ENCODE measurements at regions not wholly inside any gene's neighbourhood (a gene's known extent, or its start where the extent isn't known, plus 50 kb on each side); places are given as distances from the start of the nearest gene placed in this dataset.
A peak's percentile ranks its signal among the peaks of the same experiment; 100 is the strongest.
"Not testable (repeated sequence)": the region's sequence is repeated elsewhere in the genome, so short reads cannot be mapped to it uniquely, and the experiment has no call there.

- peak; percentile 96 for DNase-seq
These were observed 208.4 kb downstream of the TPST1 start for GRCh38 chr7:66413379-66414114.

DNA sequence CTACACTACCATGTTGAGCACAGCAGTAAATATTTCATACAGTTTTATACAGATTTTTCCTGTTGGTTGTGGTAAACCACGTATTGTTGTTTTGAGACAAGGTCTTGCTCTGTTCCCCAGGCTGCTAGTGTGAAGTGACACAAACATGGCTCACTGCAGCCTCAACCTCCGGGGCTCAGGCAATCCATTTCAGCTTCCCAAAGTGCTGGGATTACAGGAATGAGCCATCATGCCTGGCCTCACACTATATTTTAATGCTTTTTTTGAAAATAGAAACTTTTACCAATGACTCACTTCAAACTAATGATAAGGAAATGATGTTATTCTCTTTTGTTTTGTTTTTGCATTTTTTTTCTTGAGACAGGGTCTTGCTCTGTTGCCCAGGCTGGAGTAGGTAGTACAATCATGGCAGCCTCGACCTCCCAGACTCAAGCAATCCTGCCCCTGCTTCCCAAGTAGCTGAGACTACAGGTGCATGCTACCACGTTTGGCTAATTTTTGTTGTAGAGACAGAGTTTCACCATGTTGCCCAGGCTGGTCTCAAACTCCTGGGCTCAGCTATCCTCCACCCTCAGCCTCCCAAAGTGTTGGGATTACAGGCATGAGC lies 210.6 kb downstream of the TPST1 start:
- DNase-seq, result no peak

- no peak for DNase-seq
These were observed 210.1 kb upstream of the KCTD7 start for GRCh38 chr7:66418537-66418936.

DNA sequence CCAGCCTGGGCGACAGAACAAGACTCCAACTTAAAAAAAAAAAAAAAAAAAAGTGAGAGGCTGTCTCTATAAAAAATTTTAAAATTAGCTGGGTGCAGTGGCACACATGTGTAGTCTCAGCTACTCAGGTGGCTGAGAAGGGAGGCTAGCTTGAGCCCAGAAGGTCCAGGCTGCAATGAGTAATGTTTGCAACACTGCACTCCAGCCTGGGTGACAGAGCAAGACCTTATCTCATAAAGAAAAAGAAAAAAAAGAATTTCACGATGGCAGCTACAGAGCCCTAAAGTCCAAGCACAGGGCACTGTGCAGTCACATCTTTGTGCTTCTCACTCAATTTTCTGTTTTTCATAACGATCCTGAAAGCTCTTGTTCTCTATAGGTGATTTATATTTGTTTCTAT lies 209.5 kb upstream of the KCTD7 start:
- DNase-seq, result no peak

GRCh38 chr7:66421830-66422475 lies 206.7 kb upstream of the KCTD7 start:
- DNase-seq, result no peak

DNA sequence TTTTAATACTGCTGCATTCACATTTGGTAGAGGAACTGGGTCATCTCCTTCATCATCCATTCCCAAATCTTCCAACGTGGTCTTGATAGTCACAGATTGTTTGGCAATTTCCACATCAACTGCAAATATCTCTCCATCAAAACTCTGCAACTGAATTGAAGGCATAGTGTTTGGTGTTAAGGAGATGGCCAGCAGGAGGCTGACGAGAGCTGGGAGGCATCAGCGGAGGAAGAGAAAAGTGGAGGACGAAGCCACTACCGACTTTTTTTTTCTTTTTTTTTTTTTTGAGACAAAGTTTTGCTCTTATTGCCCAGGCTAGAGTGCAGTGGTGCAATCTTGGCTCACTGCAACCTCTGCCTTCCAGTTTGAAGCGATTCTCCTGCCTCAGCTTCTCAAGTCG lies 205.0 kb upstream of the KCTD7 start:
- no peak for DNase-seq

- DNase-seq, result no peak
These were observed 202.3 kb upstream of the KCTD7 start for GRCh38 chr7:66426332-66426731.

DNA sequence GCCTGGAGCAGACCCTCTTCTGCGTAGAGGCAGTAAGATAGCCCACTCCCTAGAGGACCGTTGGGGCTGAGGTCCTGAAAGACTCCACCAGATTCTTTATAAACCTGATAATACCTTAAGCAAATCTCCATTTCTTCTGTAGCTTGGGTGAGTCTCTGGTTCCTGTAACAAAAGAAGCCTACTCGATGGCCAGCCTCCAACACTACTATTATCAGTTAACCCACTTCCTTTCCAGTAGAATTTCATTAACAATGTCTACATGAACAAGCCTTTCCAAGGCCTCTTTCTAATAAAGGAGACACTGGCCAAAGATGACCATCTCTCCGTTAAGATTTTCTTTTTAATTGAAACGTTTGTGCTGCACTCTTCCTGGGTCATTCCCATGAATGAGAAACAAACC lies 201.7 kb upstream of the KCTD7 start:
- DNase-seq, result no peak

DNA sequence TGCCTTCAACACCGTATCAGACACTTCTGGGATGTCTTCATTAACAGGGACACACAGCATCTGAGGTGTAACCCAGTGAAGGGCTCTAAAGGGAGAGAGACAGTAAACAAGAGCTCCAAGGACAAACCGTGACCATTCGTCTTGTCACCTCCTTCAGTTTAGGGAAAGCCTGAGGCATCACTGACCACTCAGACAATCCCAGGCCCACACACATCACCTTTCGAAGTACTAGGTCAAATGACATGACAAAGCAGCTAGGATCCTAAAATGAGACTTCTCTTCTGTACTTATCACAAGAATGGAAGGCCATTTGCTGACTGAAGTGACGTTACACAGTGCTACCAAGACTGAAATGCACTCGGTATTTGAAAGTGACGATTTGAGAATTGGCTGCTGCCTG lies 200.7 kb upstream of the KCTD7 start:
- DNase-seq, result no peak

- no peak for DNase-seq
These were observed 199.1 kb upstream of the KCTD7 start for GRCh38 chr7:66429498-66430163.

DNA sequence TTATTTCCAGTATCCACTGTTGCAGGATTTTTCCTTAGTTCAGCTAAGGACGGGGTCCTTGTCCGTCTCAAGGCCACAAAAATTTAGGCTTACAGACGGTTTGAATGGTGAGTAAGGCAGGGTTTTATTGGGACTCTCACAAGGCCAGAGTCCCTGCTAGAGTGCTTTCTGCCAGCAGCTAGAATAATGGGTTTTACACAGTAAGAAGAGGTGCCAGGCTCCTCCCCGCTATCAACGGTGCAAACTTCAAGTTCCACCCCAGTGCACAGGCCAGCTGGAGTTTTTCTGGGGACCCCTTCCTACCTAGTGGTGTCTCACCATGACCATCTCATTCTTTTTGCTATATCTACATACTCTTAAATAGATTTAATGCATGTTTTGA lies 198.5 kb upstream of the KCTD7 start:
- DNase-seq, result peak; percentile 37

GRCh38 chr7:66438703-66439405 lies 189.8 kb upstream of the KCTD7 start:
- DNase-seq, result not testable (repeated sequence)

GRCh38 chr7:66442385-66442784 lies 186.3 kb upstream of the KCTD7 start:
- DNase-seq, result peak; percentile 95

- no peak for DNase-seq
These were observed 184.7 kb upstream of the KCTD7 start for GRCh38 chr7:66443946-66444345.

GRCh38 chr7:66447007-66447406 lies 181.7 kb upstream of the KCTD7 start:
- not testable (repeated sequence) for DNase-seq

DNA sequence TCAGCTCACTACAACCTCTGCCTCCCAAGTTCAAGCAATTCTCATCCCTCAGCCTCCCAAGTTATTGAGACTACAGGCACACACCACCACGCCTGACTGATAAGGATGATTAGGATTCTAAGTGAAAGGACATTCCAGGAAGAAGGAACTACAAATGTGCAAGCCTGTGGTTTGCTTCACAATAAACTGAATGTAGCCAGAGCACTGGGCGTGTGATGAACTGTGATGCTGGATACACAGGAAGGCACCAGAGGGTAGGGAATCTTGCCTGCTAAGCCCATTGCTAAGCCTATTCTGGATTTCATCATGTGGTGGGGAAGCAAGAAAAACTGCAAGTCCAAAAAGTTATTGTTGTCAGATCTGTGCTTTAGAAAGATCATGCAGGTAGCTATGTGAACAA lies 177.9 kb upstream of the KCTD7 start:
- DNase-seq, result not testable (repeated sequence)

DNA sequence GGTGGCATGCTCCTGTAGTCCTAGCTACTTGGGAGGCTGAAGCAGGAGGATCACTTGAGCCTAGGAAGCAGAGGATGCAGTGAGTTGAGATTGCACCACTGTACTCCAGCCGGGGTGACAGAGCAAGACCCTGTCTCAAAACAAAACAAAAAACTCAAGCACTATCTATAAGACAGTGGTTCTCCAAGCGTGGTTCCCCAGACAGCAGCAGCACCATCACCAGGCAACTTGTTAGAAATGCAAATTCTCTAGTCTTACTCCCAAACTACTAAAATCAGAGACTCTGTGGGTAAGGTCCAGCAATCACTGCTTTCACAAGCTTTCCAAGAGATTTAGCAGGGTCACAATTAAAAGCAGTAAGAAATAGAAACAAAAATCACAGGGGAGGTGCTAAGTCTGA lies 177.0 kb upstream of the KCTD7 start:
- not testable (repeated sequence) for DNase-seq

DNA sequence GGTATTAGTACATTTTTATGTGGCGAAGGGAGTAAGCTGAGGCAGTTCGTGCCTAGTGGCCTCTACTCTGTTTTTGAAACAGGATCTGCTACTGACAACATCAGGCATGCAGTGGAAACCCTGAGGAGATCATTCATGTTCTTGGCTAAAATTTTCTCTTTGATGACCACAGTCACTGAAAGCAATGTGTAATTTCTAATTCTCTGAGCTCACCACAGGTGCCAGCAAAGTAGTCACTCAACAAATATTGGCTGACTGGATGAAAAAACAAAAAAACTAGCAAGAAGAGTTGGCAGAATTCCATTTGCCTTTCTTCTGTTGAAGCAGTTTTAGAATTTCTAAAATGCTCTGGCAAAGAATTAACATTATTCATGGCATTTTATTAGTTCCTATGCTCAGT lies 176.5 kb upstream of the KCTD7 start:
- no peak for DNase-seq

GRCh38 chr7:66453340-66453739 lies 175.3 kb upstream of the KCTD7 start:
- no peak for DNase-seq

- no peak for DNase-seq
These were observed 174.0 kb upstream of the KCTD7 start for GRCh38 chr7:66454600-66455225.

- not testable (repeated sequence) for DNase-seq
These were observed 173.2 kb upstream of the KCTD7 start for GRCh38 chr7:66455432-66455831.

GRCh38 chr7:66456431-66456830 lies 172.2 kb upstream of the KCTD7 start:
- DNase-seq, result not testable (repeated sequence)

GRCh38 chr7:66458991-66459390 lies 169.7 kb upstream of the KCTD7 start:
- DNase-seq, result not testable (repeated sequence)
